Liver (tissue), 8 donors: ENCODE measurements at regions not wholly inside any gene's neighbourhood (a gene's known extent, or its start where the extent isn't known, plus 50 kb on each side); places are given as distances from the start of the nearest gene placed in this dataset.

Experiments used
- DNase-seq: peaks from one replicate; pipeline ENCODE4 v3.0.0-alpha.2; 2017; ENCODE audit warnings: low spot score
- H3K27ac ChIP-seq, 2 donors: one replicate each; pipeline ENCODE4 v1.7.0; 2013; ENCODE audit warnings: inconsistent platforms in 2 of 2, low read length in 2 of 2, control low read depth in 1 of 2, low read depth in 1 of 2, mild to moderate bottlenecking in 1 of 2
- H3K27me3 ChIP-seq, 4 donors: one replicate each; pipeline versions ENCODE4 v1.6.1 to v1.7.0; 2013; ENCODE audit warnings: low read length in 3 of 4, inconsistent platforms in 1 of 4, mild to moderate bottlenecking in 1 of 4, moderate library complexity in 1 of 4; ENCODE audit not compliant: control insufficient read depth in 4 of 4, insufficient read depth in 4 of 4
- H3K36me3 ChIP-seq, 4 donors: one replicate each; pipeline versions ENCODE4 v1.6.1 to v1.7.0; 2013; ENCODE audit warnings: low read length in 3 of 4, mild to moderate bottlenecking in 3 of 4, low read depth in 1 of 4, moderate library complexity in 1 of 4; ENCODE audit not compliant: control insufficient read depth in 4 of 4, insufficient read depth in 3 of 4
- H3K4me1 ChIP-seq, 4 donors: one replicate each; pipeline versions ENCODE4 v1.6.1 to v1.7.0; 2013; ENCODE audit warnings: low read length in 3 of 4, mild to moderate bottlenecking in 3 of 4, moderate library complexity in 1 of 4; ENCODE audit not compliant: control insufficient read depth in 4 of 4, insufficient read depth in 4 of 4
- H3K4me3 ChIP-seq, 3 donors: one replicate each; pipeline versions ENCODE4 v1.6.1 to v1.7.0; 2013; ENCODE audit warnings: low read length in 3 of 3, control low read depth in 1 of 3, low read depth in 1 of 3, mild to moderate bottlenecking in 1 of 3
- H3K9ac ChIP-seq, 2 donors: one replicate each; pipeline ENCODE4 v1.7.0; 2013; ENCODE audit warnings: low read length in 2 of 2, mild to moderate bottlenecking in 2 of 2, moderate library complexity in 2 of 2, control low read depth in 1 of 2, low read depth in 1 of 2
- H3K9me3 ChIP-seq, 4 donors: one replicate each; pipeline versions ENCODE4 v1.6.1 to v1.7.0; 2013; ENCODE audit warnings: low read length in 3 of 4; ENCODE audit not compliant: control insufficient read depth in 4 of 4
- ATF3 ChIP-seq: IDR thresholded peaks from 2 replicates; pipeline ENCODE4 v1.6.1; 2016; ENCODE audit warnings: antibody characterized with exemption
- EGR1 ChIP-seq, 2 donors: IDR thresholded peaks; 2 replicates each; pipeline ENCODE4 v1.6.1; 2016 to 2018; ENCODE audit warnings: antibody characterized with exemption in 2 of 2, low read depth in 2 of 2
- FOXA1 ChIP-seq: IDR thresholded peaks from 2 replicates; pipeline ENCODE4 v1.6.1; 2016; ENCODE audit warnings: antibody characterized with exemption
- FOXA2 ChIP-seq: IDR thresholded peaks from 2 replicates; pipeline ENCODE4 v1.6.1; 2016; ENCODE audit warnings: antibody characterized with exemption
- GABPA ChIP-seq, 2 donors: IDR thresholded peaks in 1 of 2; conservative IDR thresholded peaks in 1 of 2; 2 replicates each; pipeline ENCODE4 v1.6.1; 2016; ENCODE audit warnings: antibody characterized with exemption in 2 of 2, mild to moderate bottlenecking in 1 of 2, moderate library complexity in 1 of 2
- HNF4A ChIP-seq, 2 donors: conservative IDR thresholded peaks; 2 replicates each; pipeline ENCODE4 v1.6.1; 2016; ENCODE audit warnings: antibody characterized with exemption in 2 of 2, mild to moderate bottlenecking in 2 of 2
- HNF4G ChIP-seq: IDR thresholded peaks from 2 replicates; pipeline ENCODE4 v1.6.1; 2016; ENCODE audit warnings: antibody characterized with exemption
- JUND ChIP-seq, 2 donors: IDR thresholded peaks; 2 replicates each; pipeline ENCODE4 v1.6.1; 2016; ENCODE audit warnings: antibody characterized with exemption in 2 of 2
- NR2F2 ChIP-seq: IDR thresholded peaks from 2 replicates; pipeline ENCODE4 v1.6.1; 2016; ENCODE audit warnings: antibody characterized with exemption
- RAD21 ChIP-seq, 2 donors: IDR thresholded peaks; 2 replicates each; pipeline ENCODE4 v1.6.1; 2016; ENCODE audit warnings: antibody characterized with exemption in 2 of 2, mild to moderate bottlenecking in 2 of 2
- REST ChIP-seq: IDR thresholded peaks from 2 replicates; pipeline ENCODE4 v1.6.1; 2016; ENCODE audit warnings: antibody characterized with exemption, mild to moderate bottlenecking
- RXRA ChIP-seq, 2 donors: IDR thresholded peaks; 2 replicates each; pipeline ENCODE4 v1.6.1; 2017 to 2018; ENCODE audit warnings: antibody characterized with exemption in 2 of 2, mild to moderate bottlenecking in 1 of 2
- TAF1 ChIP-seq: conservative IDR thresholded peaks from 2 replicates; pipeline ENCODE4 v1.6.1; 2016; ENCODE audit warnings: antibody characterized with exemption, mild to moderate bottlenecking
- YY1 ChIP-seq: IDR thresholded peaks from 2 replicates; pipeline ENCODE4 v1.6.1; 2016; ENCODE audit warnings: antibody characterized with exemption, mild to moderate bottlenecking
- ZBTB33 ChIP-seq: IDR thresholded peaks from 2 replicates; pipeline ENCODE4 v1.6.1; 2016; ENCODE audit warnings: antibody characterized with exemption
- WGBS: extraction: QIAGEN DNeasy Blood & Tissue Kit; methylation state at CpG from one replicate; pipeline ENCODE4 v1.1.7; 2013; 5-methylcytosine and 5-hydroxymethylcytosine counted together
- TF ChIP-seq, protein P1 (sequence below): IDR thresholded peaks from 2 replicates; pipeline ENCODE4 v1.6.1; 2016; ENCODE audit warnings: antibody characterized with exemption
- TF ChIP-seq, protein P2 (sequence below): fragments of 150-350 bp; IDR thresholded peaks from 2 replicates; pipeline ENCODE4 v1.5.1; 2017; ENCODE audit warnings: improper control_type of control experiment, low read depth, low read length; ENCODE audit not compliant: missing input control
- donor health status: healthy.
- donor health status: healthy.
- donor health status: healthy.
- donor health status: healthy.
- donor health status: healthy.

GRCh38 chr13:50140581-50141374 is 125.5 kb downstream of the KCNRG start:
- no peak overlapping the region for H3K4me3 ChIP-seq
- no peak overlapping the region for H3K27ac ChIP-seq
- H3K4me1 ChIP-seq: no peaks in the 10 kb centered on the region
- H3K36me3 ChIP-seq: no peaks in the 10 kb centered on the region
- no peak for DNase-seq
- TF ChIP-seq EGR1 (IDR thresholded peaks at IDR 0.05; ENCODE audit: low read depth in 2 of 2) (no peak), HNF4G (no peak), HNF4A (conservative IDR thresholded peaks at IDR 0.05) (no peak), YY1 (no peak), ZBTB33 (no peak), TAF1 (no peak), FOXA2 (no peak), RAD21 (IDR thresholded peaks at IDR 0.05) (no peak), ATF3 (no peak)
- TF ChIP-seq, protein P1, sequence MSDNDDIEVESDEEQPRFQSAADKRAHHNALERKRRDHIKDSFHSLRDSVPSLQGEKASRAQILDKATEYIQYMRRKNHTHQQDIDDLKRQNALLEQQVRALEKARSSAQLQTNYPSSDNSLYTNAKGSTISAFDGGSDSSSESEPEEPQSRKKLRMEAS: no peak
- WGBS: 68% methylated on average over 14 of the region's 14 CpGs
- H3K9me3 ChIP-seq: no peaks in the 10 kb centered on the region
- H3K27me3 ChIP-seq: no peaks in the 10 kb centered on the region
- H3K9ac ChIP-seq: no peak overlapping the region

DNA sequence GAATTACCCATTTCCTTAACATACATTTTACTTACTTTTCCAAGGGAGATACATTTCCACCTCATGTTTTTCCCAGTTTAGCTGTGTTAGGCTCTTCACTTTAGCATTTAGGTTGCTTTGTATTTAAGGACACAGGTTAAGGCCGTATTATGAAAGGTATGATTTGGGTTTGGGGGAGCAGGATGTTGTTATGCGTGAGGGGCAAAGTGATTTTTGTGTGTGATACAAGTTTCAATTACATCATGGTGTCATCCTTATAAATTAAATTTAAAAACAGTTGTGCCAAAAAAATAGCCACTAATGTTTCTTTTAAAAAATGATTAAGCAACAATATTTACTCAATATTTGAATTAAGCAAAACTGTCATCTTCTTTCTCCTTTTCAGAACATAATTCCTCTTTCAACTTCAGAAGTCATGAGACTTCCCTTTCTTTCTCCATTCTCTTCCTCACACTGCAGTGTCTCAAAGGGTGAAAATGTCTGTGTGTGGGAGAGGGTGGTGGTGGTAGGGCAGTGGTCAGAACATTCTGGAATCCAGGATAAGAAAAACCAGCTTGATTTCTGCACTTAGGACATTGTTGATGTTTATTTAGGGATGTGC is 126.2 kb downstream of the KCNRG start:
- no peak for DNase-seq
- Histone ChIP-seq H3K9me3 (no peaks in the 10 kb centered on the region), H3K4me1 (no peaks in the 10 kb centered on the region), H3K36me3 (no peaks in the 10 kb centered on the region), H3K27ac (no peak overlapping the region), H3K9ac (no peak overlapping the region), H3K27me3 (no peaks in the 10 kb centered on the region), H3K4me3 (no peak overlapping the region)
- WGBS: 85% methylated on average over 2 of the region's 2 CpGs
- TF ChIP-seq REST: no peak
- no peak for TF ChIP-seq JUND (IDR thresholded peaks at IDR 0.05)
- TF ChIP-seq GABPA (IDR thresholded peaks at IDR 0.05 in 1 of 2, conservative IDR thresholded peaks at IDR 0.05 in 1 of 2): no peak
- TF ChIP-seq TAF1: no peak
- TF ChIP-seq YY1: no peak
- TF ChIP-seq FOXA1: no peak
- TF ChIP-seq HNF4A (conservative IDR thresholded peaks at IDR 0.05): no peak
- TF ChIP-seq, protein P2, sequence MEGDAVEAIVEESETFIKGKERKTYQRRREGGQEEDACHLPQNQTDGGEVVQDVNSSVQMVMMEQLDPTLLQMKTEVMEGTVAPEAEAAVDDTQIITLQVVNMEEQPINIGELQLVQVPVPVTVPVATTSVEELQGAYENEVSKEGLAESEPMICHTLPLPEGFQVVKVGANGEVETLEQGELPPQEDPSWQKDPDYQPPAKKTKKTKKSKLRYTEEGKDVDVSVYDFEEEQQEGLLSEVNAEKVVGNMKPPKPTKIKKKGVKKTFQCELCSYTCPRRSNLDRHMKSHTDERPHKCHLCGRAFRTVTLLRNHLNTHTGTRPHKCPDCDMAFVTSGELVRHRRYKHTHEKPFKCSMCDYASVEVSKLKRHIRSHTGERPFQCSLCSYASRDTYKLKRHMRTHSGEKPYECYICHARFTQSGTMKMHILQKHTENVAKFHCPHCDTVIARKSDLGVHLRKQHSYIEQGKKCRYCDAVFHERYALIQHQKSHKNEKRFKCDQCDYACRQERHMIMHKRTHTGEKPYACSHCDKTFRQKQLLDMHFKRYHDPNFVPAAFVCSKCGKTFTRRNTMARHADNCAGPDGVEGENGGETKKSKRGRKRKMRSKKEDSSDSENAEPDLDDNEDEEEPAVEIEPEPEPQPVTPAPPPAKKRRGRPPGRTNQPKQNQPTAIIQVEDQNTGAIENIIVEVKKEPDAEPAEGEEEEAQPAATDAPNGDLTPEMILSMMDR: no peak
- no peak for TF ChIP-seq ATF3
- no peak for TF ChIP-seq RXRA (IDR thresholded peaks at IDR 0.05)
- TF ChIP-seq NR2F2: no peak
- TF ChIP-seq RAD21 (IDR thresholded peaks at IDR 0.05): no peak
- TF ChIP-seq HNF4G: no peak
